PFSK-1 (cell line): ENCODE measurements at regions not wholly inside any gene's neighbourhood (a gene's known extent, or its start where the extent isn't known, plus 50 kb on each side); places are given as distances from the start of the nearest gene placed in this dataset.

Source experiments
- TAF1 ChIP-seq: IDR thresholded peaks from 2 replicates; pipeline ENCODE4 v1.6.1; 2012; ENCODE audit warnings: low read length, control low read depth, borderline replicate concordance; ENCODE audit not compliant: insufficient read depth
- TF ChIP-seq, protein P1 (sequence below), 2 experiments: IDR thresholded peaks; 2 replicates each; pipeline versions ENCODE4 v1.6.1 to v1.8.0; 2011 to 2012; ENCODE audit warnings: low read depth in 2 of 2, low read length in 2 of 2, control low read depth in 1 of 2, inconsistent platforms in 1 of 2, mild to moderate bottlenecking in 1 of 2, moderate library complexity in 1 of 2; ENCODE audit not compliant: insufficient read depth in 1 of 2

DNA sequence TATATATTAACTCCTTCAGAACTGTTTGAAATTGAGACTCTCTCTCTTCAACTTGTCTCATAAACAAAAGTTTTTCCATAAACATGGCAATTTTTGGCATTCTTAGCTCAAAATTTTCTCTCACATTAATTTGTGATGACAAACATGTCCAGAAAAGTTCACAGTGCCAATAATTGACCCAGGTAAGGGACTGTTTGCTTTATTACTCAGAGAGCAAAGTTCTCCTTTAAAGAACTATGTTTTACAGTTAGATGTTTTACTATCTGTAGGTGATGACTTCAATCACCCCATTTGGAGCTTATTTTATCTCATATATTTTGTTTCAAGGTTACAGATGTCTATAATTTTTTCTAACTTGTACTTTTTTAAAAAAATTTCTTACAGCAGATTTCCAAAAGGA, 855.6 kb downstream of the SLC16A7 start:
- TF ChIP-seq, protein P1, sequence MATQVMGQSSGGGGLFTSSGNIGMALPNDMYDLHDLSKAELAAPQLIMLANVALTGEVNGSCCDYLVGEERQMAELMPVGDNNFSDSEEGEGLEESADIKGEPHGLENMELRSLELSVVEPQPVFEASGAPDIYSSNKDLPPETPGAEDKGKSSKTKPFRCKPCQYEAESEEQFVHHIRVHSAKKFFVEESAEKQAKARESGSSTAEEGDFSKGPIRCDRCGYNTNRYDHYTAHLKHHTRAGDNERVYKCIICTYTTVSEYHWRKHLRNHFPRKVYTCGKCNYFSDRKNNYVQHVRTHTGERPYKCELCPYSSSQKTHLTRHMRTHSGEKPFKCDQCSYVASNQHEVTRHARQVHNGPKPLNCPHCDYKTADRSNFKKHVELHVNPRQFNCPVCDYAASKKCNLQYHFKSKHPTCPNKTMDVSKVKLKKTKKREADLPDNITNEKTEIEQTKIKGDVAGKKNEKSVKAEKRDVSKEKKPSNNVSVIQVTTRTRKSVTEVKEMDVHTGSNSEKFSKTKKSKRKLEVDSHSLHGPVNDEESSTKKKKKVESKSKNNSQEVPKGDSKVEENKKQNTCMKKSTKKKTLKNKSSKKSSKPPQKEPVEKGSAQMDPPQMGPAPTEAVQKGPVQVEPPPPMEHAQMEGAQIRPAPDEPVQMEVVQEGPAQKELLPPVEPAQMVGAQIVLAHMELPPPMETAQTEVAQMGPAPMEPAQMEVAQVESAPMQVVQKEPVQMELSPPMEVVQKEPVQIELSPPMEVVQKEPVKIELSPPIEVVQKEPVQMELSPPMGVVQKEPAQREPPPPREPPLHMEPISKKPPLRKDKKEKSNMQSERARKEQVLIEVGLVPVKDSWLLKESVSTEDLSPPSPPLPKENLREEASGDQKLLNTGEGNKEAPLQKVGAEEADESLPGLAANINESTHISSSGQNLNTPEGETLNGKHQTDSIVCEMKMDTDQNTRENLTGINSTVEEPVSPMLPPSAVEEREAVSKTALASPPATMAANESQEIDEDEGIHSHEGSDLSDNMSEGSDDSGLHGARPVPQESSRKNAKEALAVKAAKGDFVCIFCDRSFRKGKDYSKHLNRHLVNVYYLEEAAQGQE (IDR thresholded peaks at IDR 0.05; ENCODE audit: insufficient read depth in 1 of 2, low read depth in 2 of 2, low read length in 2 of 2), result no peak
- no peak for TF ChIP-seq TAF1
